Nephron (organoid): ENCODE measurements at regions not wholly inside any gene's neighbourhood (a gene's known extent, or its start where the extent isn't known, plus 50 kb on each side); places are given as distances from the start of the nearest gene placed in this dataset.
A peak's percentile ranks its signal among the peaks of the same experiment; 100 is the strongest.
"Not testable (repeated sequence)": the region's sequence is repeated elsewhere in the genome, so short reads cannot be mapped to it uniquely, and the experiment has no call there.

Experiments used
- H3K27ac Mint-ChIP-seq, 3 experiments: 2 replicates each; pipeline ENCODE4 v1.8.0; 2020; ENCODE audit warnings: mixed read lengths in 3 of 3, mild to moderate bottlenecking in 2 of 3, moderate library complexity in 1 of 3
- H3K27me3 Mint-ChIP-seq: 2 replicates; pipeline ENCODE4 v1.8.0; 2021; ENCODE audit warnings: low read depth, mild to moderate bottlenecking, moderate library complexity, mixed read lengths
- H3K36me3 Mint-ChIP-seq: 2 replicates; pipeline ENCODE4 v1.8.0; 2020; ENCODE audit warnings: low read depth, mixed read lengths
- H3K4me1 Mint-ChIP-seq: 2 replicates; pipeline ENCODE4 v1.8.0; 2020; ENCODE audit warnings: mixed read lengths
- H3K4me3 Mint-ChIP-seq, 3 experiments: 2 replicates each; pipeline ENCODE4 v1.8.0; 2020; ENCODE audit warnings: mild to moderate bottlenecking in 3 of 3, mixed read lengths in 3 of 3, moderate library complexity in 2 of 3
- H3K9me3 Mint-ChIP-seq: 2 replicates; pipeline ENCODE4 v1.8.0; 2020; ENCODE audit warnings: mixed read lengths
- CTCF ChIP-seq, 3 experiments: fragments of 200-600 bp; sonication (generic); IDR thresholded peaks; one replicate each; pipeline ENCODE4 v1.5.0; 2021; ENCODE audit warnings: antibody characterized with exemption in 3 of 3; ENCODE audit not compliant: unreplicated experiment in 3 of 3

- no peaks in the 10 kb centered on the region for H3K27me3 Mint-ChIP-seq
- H3K27ac Mint-ChIP-seq, result no peak overlapping the region
Observed at GRCh38 chr2:228433721-228434120, 252.2 kb upstream of the SPHKAP start.

GRCh38 chr2:228432116-228432515 is 250.6 kb upstream of the SPHKAP start:
- TF ChIP-seq CTCF (IDR thresholded peaks at IDR 0.05; ENCODE audit: unreplicated experiment in 3 of 3), result no peak
- Mint-ChIP-seq H3K4me3 (no peak overlapping the region), H3K9me3 (peaks cover 21% of the 10 kb centered on the region), H3K4me1 (peaks cover 7% of the 10 kb centered on the region), H3K36me3 (peaks cover 5% of the 10 kb centered on the region), H3K27ac (peak overlapping the region in 1 of 3 experiments; percentile 44), H3K27me3 (no peaks in the 10 kb centered on the region)

More at GRCh38 chr2:228433721-228434120, 252.2 kb upstream of the SPHKAP start:
- Mint-ChIP-seq H3K4me1 (peaks cover 7% of the 10 kb centered on the region), H3K9me3 (peaks cover 8% of the 10 kb centered on the region), H3K4me3 (no peak overlapping the region), H3K36me3 (no peaks in the 10 kb centered on the region)
- no peak for TF ChIP-seq CTCF (IDR thresholded peaks at IDR 0.05; ENCODE audit: unreplicated experiment in 3 of 3)

GRCh38 chr2:228430986-228431385 is 249.5 kb upstream of the SPHKAP start:
- H3K4me1 Mint-ChIP-seq, result peaks cover 12% of the 10 kb centered on the region

GRCh38 chr2:228426502-228427216 is 245.2 kb upstream of the SPHKAP start:
- Mint-ChIP-seq H3K4me3 (no peak overlapping the region), H3K4me1 (peaks cover 12% of the 10 kb centered on the region), H3K36me3 (peaks cover 5% of the 10 kb centered on the region), H3K27me3 (no peaks in the 10 kb centered on the region), H3K9me3 (peaks cover 35% of the 10 kb centered on the region), H3K27ac (no peak overlapping the region)
- no peak for TF ChIP-seq CTCF (IDR thresholded peaks at IDR 0.05; ENCODE audit: unreplicated experiment in 3 of 3)

More at GRCh38 chr2:228430986-228431385, 249.5 kb upstream of the SPHKAP start:
- H3K36me3 Mint-ChIP-seq, result peaks cover 5% of the 10 kb centered on the region
- no peak for TF ChIP-seq CTCF (IDR thresholded peaks at IDR 0.05; ENCODE audit: unreplicated experiment in 3 of 3)
- peaks cover 31% of the 10 kb centered on the region for H3K9me3 Mint-ChIP-seq
- no peaks in the 10 kb centered on the region for H3K27me3 Mint-ChIP-seq
- no peak overlapping the region for H3K4me3 Mint-ChIP-seq
- peak overlapping the region in 2 of 3 experiments; percentile 60 to 70 for H3K27ac Mint-ChIP-seq

- not testable (repeated sequence) for H3K36me3 Mint-ChIP-seq, H3K4me1 Mint-ChIP-seq, H3K27ac Mint-ChIP-seq, H3K4me3 Mint-ChIP-seq, H3K27me3 Mint-ChIP-seq
- H3K9me3 Mint-ChIP-seq, result peaks cover 35% of the 10 kb centered on the region
Observed at GRCh38 chr2:228425411-228426060, 244.0 kb upstream of the SPHKAP start.

- Mint-ChIP-seq H3K9me3 (no peaks in the 10 kb centered on the region), H3K4me3 (no peak overlapping the region)
Observed at GRCh38 chr2:228417956-228418355, 236.5 kb upstream of the SPHKAP start.

More at GRCh38 chr2:228417956-228418355, 236.5 kb upstream of the SPHKAP start:
- peak overlapping the region; percentile 24 to 34 (median 27) for H3K27ac Mint-ChIP-seq
- H3K4me1 Mint-ChIP-seq, result peaks cover 12% of the 10 kb centered on the region
- H3K27me3 Mint-ChIP-seq, result no peaks in the 10 kb centered on the region
- H3K36me3 Mint-ChIP-seq, result no peaks in the 10 kb centered on the region
- no peak for TF ChIP-seq CTCF (IDR thresholded peaks at IDR 0.05; ENCODE audit: unreplicated experiment in 3 of 3)
